Endothelial cell of umbilical vein (primary cell): ENCODE measurements at regions not wholly inside any gene's neighbourhood (a gene's known extent, or its start where the extent isn't known, plus 50 kb on each side); places are given as distances from the start of the nearest gene placed in this dataset.

Source experiments
- EZH2 ChIP-seq: IDR thresholded peaks from 2 replicates; pipeline ENCODE4 v1.6.1; 2012; ENCODE audit warnings: borderline replicate concordance, low read depth, mild to moderate bottlenecking, moderate library complexity, low read length, inconsistent platforms; ENCODE audit not compliant: severe bottlenecking
- POLR2AphosphoS5 ChIP-seq: IDR thresholded peaks from 2 replicates; pipeline ENCODE4 v1.6.1; 2012; ENCODE audit warnings: low read depth, mild to moderate bottlenecking, control low read depth, low read length, moderate library complexity; ENCODE audit not compliant: insufficient read depth
- TF ChIP-seq, protein P1 (sequence below), 2 donors: IDR thresholded peaks; 1 replicate in 1 of 2; 2 replicates in 1 of 2; pipeline ENCODE4 v1.5.1; 2011; ENCODE audit warnings: low read length in 2 of 2, mild to moderate bottlenecking in 2 of 2, moderate library complexity in 2 of 2, control low read depth in 1 of 2, inconsistent platforms in 1 of 2, low read depth in 1 of 2; ENCODE audit not compliant: insufficient read depth in 1 of 2; ENCODE audit errors: extremely low read depth in 1 of 2

GRCh38 chr1:110260194-110260593, 50.1 kb downstream of the KCNC4 start:
- TF ChIP-seq, protein P1, sequence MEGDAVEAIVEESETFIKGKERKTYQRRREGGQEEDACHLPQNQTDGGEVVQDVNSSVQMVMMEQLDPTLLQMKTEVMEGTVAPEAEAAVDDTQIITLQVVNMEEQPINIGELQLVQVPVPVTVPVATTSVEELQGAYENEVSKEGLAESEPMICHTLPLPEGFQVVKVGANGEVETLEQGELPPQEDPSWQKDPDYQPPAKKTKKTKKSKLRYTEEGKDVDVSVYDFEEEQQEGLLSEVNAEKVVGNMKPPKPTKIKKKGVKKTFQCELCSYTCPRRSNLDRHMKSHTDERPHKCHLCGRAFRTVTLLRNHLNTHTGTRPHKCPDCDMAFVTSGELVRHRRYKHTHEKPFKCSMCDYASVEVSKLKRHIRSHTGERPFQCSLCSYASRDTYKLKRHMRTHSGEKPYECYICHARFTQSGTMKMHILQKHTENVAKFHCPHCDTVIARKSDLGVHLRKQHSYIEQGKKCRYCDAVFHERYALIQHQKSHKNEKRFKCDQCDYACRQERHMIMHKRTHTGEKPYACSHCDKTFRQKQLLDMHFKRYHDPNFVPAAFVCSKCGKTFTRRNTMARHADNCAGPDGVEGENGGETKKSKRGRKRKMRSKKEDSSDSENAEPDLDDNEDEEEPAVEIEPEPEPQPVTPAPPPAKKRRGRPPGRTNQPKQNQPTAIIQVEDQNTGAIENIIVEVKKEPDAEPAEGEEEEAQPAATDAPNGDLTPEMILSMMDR (IDR thresholded peaks at IDR 0.05; ENCODE audit: extremely low read depth in 1 of 2, insufficient read depth in 1 of 2, low read depth in 1 of 2, low read length in 2 of 2): no peak
- TF ChIP-seq POLR2AphosphoS5 (no peak), EZH2 (no peak)
